Panc1 (cell line): ENCODE measurements at regions not wholly inside any gene's neighbourhood (a gene's known extent, or its start where the extent isn't known, plus 50 kb on each side); places are given as distances from the start of the nearest gene placed in this dataset.

Experiments
- ATAC-seq: fragments of 200-7000 bp; cut with Tn5 transposase; 2 replicates; pipeline ENCODE4 v1.9.1; 2020; ENCODE audit warnings: mild to moderate bottlenecking, moderate library complexity
- BruUV-seq: library from RNA; stranded (reverse); fragments of 400-500 nt; replicated peaks from 2 replicates; lab custom pipeline; 2021; lab: Mats Ljungman, UMichigan
- CTCF ChIA-PET: fragments of 300-600 bp; sonication (Branson Sonifier 250); formaldehyde crosslinking; loops from one replicate; lab custom pipeline; 2022; ENCODE audit warnings: antibody characterized with exemption; lab: Charles Lee
- POLR2A ChIA-PET: fragments of 300-600 bp; sonication (Branson Sonifier 250); formaldehyde crosslinking; loops from one replicate; lab custom pipeline; 2022; ENCODE audit warnings: antibody characterized with exemption; lab: Charles Lee
- DNase-seq: peaks from one replicate; pipeline ENCODE4 v3.0.0-alpha.2; 2010; ENCODE audit warnings: low read depth, low spot score
- H3K27ac ChIP-seq: 2 replicates; pipeline ENCODE4 v1.5.1; 2011; ENCODE audit warnings: mild to moderate bottlenecking, low read length, inconsistent platforms
- H3K27me3 ChIP-seq: fragments of 200-500 bp; sonication (Bioruptor generic); 2 replicates; pipeline ENCODE4 v1.6.0; 2014; ENCODE audit warnings: low read length, inconsistent platforms; ENCODE audit not compliant: control insufficient read depth, insufficient read depth
- H3K36me3 ChIP-seq: fragments of 200-500 bp; sonication (Bioruptor generic); 2 replicates; pipeline ENCODE4 v1.5.1; 2014; ENCODE audit warnings: inconsistent platforms, mild to moderate bottlenecking, low read length, moderate library complexity; ENCODE audit not compliant: control insufficient read depth, insufficient read depth
- H3K4me1 ChIP-seq: 2 replicates; pipeline ENCODE4 v1.5.1; 2011; ENCODE audit warnings: inconsistent platforms, mild to moderate bottlenecking, low read length, moderate library complexity; ENCODE audit not compliant: control insufficient read depth, insufficient read depth
- H3K4me3 ChIP-seq, 2 experiments: 2 replicates each; pipeline ENCODE4 v1.5.1; 2011 to 2012; ENCODE audit warnings: low read depth in 2 of 2, low read length in 2 of 2, mild to moderate bottlenecking in 2 of 2, inconsistent platforms in 1 of 2, moderate library complexity in 1 of 2
- H3K9me3 ChIP-seq: fragments of 200-500 bp; sonication (Bioruptor generic); 2 replicates; pipeline ENCODE4 v1.5.1; 2014; ENCODE audit warnings: low read depth, mild to moderate bottlenecking, inconsistent platforms, low read length, moderate library complexity; ENCODE audit not compliant: control insufficient read depth, insufficient read depth
- POLR2AphosphoS5 ChIP-seq: IDR thresholded peaks from 2 replicates; pipeline ENCODE4 v1.6.1; 2012; ENCODE audit warnings: mild to moderate bottlenecking, low read depth, low read length, moderate library complexity
- SIN3A ChIP-seq: IDR thresholded peaks from 2 replicates; pipeline ENCODE4 v1.6.1; 2012; ENCODE audit warnings: low read depth, mild to moderate bottlenecking, low read length, moderate library complexity, borderline replicate concordance; ENCODE audit not compliant: insufficient read depth
- TCF7L2 ChIP-seq: IDR thresholded peaks from 2 replicates; pipeline ENCODE4 v1.6.1; 2011; ENCODE audit warnings: mild to moderate bottlenecking, low read depth, low read length, inconsistent platforms
- in situ Hi-C: cut with HindIII; loops from 2 replicates; pipeline ENCODE4 v1.10.0; 2016; ENCODE audit warnings: low sequenced_read_pairs, low pct_unique_long_range_greater_than_20kb
- intact Hi-C: fragments of 100-400 bp; cut with micrococcal nuclease; formaldehyde crosslinking; loops from one replicate; pipeline ENCODE4 v1.10.0; 2022; ENCODE audit not compliant: unreplicated experiment
- TF ChIP-seq, protein P1 (sequence below), 2 experiments: IDR thresholded peaks; 2 replicates each; pipeline ENCODE4 v1.6.1; 2011 to 2012; ENCODE audit warnings: low read depth in 2 of 2, control low read depth in 1 of 2, low read length in 1 of 2, mild to moderate bottlenecking in 1 of 2, moderate library complexity in 1 of 2; ENCODE audit not compliant: insufficient read depth in 1 of 2
- TF ChIP-seq, protein P2 (sequence below): fragments of 450-650 bp; IDR thresholded peaks from 2 replicates; pipeline ENCODE4 v1.5.1; 2017; ENCODE audit warnings: mild to moderate bottlenecking

DNA sequence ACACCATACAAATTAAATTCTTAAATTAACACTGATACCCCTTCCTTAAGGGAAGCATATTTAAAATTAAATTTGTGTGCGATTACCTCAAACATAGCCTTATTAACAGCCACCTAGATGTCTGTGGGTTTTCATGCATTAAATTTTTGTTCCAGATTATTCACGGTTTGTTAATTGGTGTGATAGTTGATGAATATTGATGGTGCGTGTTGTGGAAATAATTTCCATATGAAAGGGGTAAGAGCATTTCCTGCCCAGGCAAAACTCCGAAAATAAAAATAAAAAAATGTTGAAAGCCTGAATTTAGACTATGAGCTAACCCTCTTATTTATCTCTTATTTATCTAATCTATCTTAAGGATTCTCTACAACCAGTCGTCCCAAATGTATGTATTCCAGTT lies 679.3 kb upstream of the CELF2 start:
- DNase-seq = no peak
- no peak overlapping the region for H3K4me3 ChIP-seq
- no peak for ATAC-seq
- POLR2A ChIA-PET = no interaction called here
- in situ Hi-C loops = no loop called here
- TF ChIP-seq, protein P1, sequence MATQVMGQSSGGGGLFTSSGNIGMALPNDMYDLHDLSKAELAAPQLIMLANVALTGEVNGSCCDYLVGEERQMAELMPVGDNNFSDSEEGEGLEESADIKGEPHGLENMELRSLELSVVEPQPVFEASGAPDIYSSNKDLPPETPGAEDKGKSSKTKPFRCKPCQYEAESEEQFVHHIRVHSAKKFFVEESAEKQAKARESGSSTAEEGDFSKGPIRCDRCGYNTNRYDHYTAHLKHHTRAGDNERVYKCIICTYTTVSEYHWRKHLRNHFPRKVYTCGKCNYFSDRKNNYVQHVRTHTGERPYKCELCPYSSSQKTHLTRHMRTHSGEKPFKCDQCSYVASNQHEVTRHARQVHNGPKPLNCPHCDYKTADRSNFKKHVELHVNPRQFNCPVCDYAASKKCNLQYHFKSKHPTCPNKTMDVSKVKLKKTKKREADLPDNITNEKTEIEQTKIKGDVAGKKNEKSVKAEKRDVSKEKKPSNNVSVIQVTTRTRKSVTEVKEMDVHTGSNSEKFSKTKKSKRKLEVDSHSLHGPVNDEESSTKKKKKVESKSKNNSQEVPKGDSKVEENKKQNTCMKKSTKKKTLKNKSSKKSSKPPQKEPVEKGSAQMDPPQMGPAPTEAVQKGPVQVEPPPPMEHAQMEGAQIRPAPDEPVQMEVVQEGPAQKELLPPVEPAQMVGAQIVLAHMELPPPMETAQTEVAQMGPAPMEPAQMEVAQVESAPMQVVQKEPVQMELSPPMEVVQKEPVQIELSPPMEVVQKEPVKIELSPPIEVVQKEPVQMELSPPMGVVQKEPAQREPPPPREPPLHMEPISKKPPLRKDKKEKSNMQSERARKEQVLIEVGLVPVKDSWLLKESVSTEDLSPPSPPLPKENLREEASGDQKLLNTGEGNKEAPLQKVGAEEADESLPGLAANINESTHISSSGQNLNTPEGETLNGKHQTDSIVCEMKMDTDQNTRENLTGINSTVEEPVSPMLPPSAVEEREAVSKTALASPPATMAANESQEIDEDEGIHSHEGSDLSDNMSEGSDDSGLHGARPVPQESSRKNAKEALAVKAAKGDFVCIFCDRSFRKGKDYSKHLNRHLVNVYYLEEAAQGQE (IDR thresholded peaks at IDR 0.05; ENCODE audit: insufficient read depth in 1 of 2, low read depth in 2 of 2, low read length in 1 of 2) = no peak
- no peak for TF ChIP-seq SIN3A
- TF ChIP-seq TCF7L2 = no peak
- no peaks in the 10 kb centered on the region for H3K9me3 ChIP-seq
- no peaks in the 10 kb centered on the region for H3K4me1 ChIP-seq
- H3K36me3 ChIP-seq = no peaks in the 10 kb centered on the region
- no peak overlapping the region for H3K27ac ChIP-seq
- BruUV-seq = no TSS peak
- intact Hi-C loops = no loop called here
- CTCF ChIA-PET = no interaction called here
- H3K27me3 ChIP-seq = no peaks in the 10 kb centered on the region

GRCh38 chr10:10346390-10347150 lies 671.1 kb upstream of the CELF2 start:
- POLR2A ChIA-PET = no interaction called here
- no peak for ATAC-seq
- no TSS peak for BruUV-seq
- CTCF ChIA-PET = no interaction called here
- H3K9me3 ChIP-seq = no peaks in the 10 kb centered on the region
- TF ChIP-seq, protein P2, sequence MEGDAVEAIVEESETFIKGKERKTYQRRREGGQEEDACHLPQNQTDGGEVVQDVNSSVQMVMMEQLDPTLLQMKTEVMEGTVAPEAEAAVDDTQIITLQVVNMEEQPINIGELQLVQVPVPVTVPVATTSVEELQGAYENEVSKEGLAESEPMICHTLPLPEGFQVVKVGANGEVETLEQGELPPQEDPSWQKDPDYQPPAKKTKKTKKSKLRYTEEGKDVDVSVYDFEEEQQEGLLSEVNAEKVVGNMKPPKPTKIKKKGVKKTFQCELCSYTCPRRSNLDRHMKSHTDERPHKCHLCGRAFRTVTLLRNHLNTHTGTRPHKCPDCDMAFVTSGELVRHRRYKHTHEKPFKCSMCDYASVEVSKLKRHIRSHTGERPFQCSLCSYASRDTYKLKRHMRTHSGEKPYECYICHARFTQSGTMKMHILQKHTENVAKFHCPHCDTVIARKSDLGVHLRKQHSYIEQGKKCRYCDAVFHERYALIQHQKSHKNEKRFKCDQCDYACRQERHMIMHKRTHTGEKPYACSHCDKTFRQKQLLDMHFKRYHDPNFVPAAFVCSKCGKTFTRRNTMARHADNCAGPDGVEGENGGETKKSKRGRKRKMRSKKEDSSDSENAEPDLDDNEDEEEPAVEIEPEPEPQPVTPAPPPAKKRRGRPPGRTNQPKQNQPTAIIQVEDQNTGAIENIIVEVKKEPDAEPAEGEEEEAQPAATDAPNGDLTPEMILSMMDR = no peak
- no peak for TF ChIP-seq TCF7L2
- TF ChIP-seq POLR2AphosphoS5 = no peak
- TF ChIP-seq SIN3A = no peak
- TF ChIP-seq, protein P1 (IDR thresholded peaks at IDR 0.05; ENCODE audit: insufficient read depth in 1 of 2, low read depth in 2 of 2, low read length in 1 of 2) = no peak
- DNase-seq = no peak
- no peak overlapping the region for H3K27ac ChIP-seq
- intact Hi-C loops = no loop called here
- H3K4me3 ChIP-seq = no peak overlapping the region
- in situ Hi-C loops = no loop called here
- no peaks in the 10 kb centered on the region for H3K36me3 ChIP-seq
- H3K27me3 ChIP-seq = no peaks in the 10 kb centered on the region
- no peaks in the 10 kb centered on the region for H3K4me1 ChIP-seq
